MCF 10A (cell line): ENCODE measurements at regions not wholly inside any gene's neighbourhood (a gene's known extent, or its start where the extent isn't known, plus 50 kb on each side); places are given as distances from the start of the nearest gene placed in this dataset.

Experiments used
- BruUV-seq: library from RNA; stranded (reverse); fragments of 400-500 nt; replicated peaks from 2 replicates; lab custom pipeline; 2021; lab: Mats Ljungman, UMichigan
- CTCF ChIA-PET: fragments of 300-600 bp; sonication (Branson Sonifier 250); formaldehyde crosslinking; extraction: SDS; loops from one replicate; lab custom pipeline; 2021; ENCODE audit warnings: antibody characterized with exemption, inconsistent platforms; lab: Yijun Ruan, JAX
- POLR2A ChIA-PET: fragments of 300-600, 350-650 bp; sonication (Branson Sonifier 250); formaldehyde crosslinking; extraction: SDS; loops from one replicate; lab custom pipeline; 2020; ENCODE audit warnings: antibody characterized with exemption, inconsistent platforms; lab: Yijun Ruan, JAX
- DNase-seq: peaks from one replicate; pipeline ENCODE4 v3.0.0-alpha.2; 2018; ENCODE audit not compliant: unreplicated experiment
- H3K27ac Mint-ChIP-seq: one replicate; pipeline ENCODE4 v1.8.0; 2022; ENCODE audit warnings: mild to moderate bottlenecking, low read depth, mixed read lengths; ENCODE audit not compliant: unreplicated experiment
- H3K27me3 Mint-ChIP-seq: one replicate; pipeline ENCODE4 v1.8.0; 2022; ENCODE audit warnings: mixed read lengths; ENCODE audit not compliant: insufficient read depth, unreplicated experiment
- H3K36me3 Mint-ChIP-seq: one replicate; pipeline ENCODE4 v1.8.0; 2022; ENCODE audit warnings: mild to moderate bottlenecking, moderate library complexity, mixed read lengths; ENCODE audit not compliant: insufficient read depth, unreplicated experiment
- H3K4me1 Mint-ChIP-seq: one replicate; pipeline ENCODE4 v1.8.0; 2022; ENCODE audit warnings: mixed read lengths; ENCODE audit not compliant: insufficient read depth, unreplicated experiment
- H3K4me3 Mint-ChIP-seq: one replicate; pipeline ENCODE4 v1.8.0; 2022; ENCODE audit warnings: mild to moderate bottlenecking, moderate library complexity, mixed read lengths; ENCODE audit not compliant: unreplicated experiment
- H3K9me3 Mint-ChIP-seq: one replicate; pipeline ENCODE4 v1.8.0; 2022; ENCODE audit warnings: mixed read lengths; ENCODE audit not compliant: unreplicated experiment
- CTCF ChIP-seq: fragments of 200-600 bp; IDR thresholded peaks from one replicate; pipeline ENCODE4 v1.8.0; 2022; ENCODE audit warnings: antibody characterized with exemption, mild to moderate bottlenecking; ENCODE audit not compliant: unreplicated experiment
- intact Hi-C: fragments of 100-400 bp; cut with micrococcal nuclease; formaldehyde crosslinking; loops from 2 replicates; pipeline ENCODE4 v1.14.1; 2022

GRCh38 chr2:212915121-212915782, 236.2 kb downstream of the IKZF2 start:
- no TSS peak for BruUV-seq
- H3K4me1 Mint-ChIP-seq = peaks cover 40% of the 10 kb centered on the region
- no peak for TF ChIP-seq CTCF
- intact Hi-C loops = no loop called here
- no peak for DNase-seq
- H3K9me3 Mint-ChIP-seq = no peaks in the 10 kb centered on the region
- H3K36me3 Mint-ChIP-seq = peaks cover 4% of the 10 kb centered on the region
- POLR2A ChIA-PET = interaction anchor here (0.6 to 3.2 kb wide), 2 partner anchors 25 to 236 kb away, joined by 3 to 25 read pairs; partner anchors contain the start of gene IKZF2
- peak overlapping the region; percentile 97 for H3K27ac Mint-ChIP-seq
- H3K27me3 Mint-ChIP-seq = no peaks in the 10 kb centered on the region
- no peak overlapping the region for H3K4me3 Mint-ChIP-seq
- CTCF ChIA-PET = no interaction called here

- CTCF ChIA-PET = interaction anchor here (0.6 kb wide), 1 partner anchor 14 kb away, joined by 3 read pairs; no protein-coding TSS in a partner anchor
- H3K27me3 Mint-ChIP-seq = no peaks in the 10 kb centered on the region
- POLR2A ChIA-PET = interaction anchor here (1.1 to 3.2 kb wide), 6 partner anchors 8 to 236 kb away, joined by 3 to 25 read pairs (median 8); partner anchors contain the start of gene IKZF2
- no TSS peak for BruUV-seq
- no peak for DNase-seq
- H3K36me3 Mint-ChIP-seq = peaks cover 4% of the 10 kb centered on the region
- no peak overlapping the region for H3K4me3 Mint-ChIP-seq
- H3K27ac Mint-ChIP-seq = peak overlapping the region; percentile 97
- no peaks in the 10 kb centered on the region for H3K9me3 Mint-ChIP-seq
- intact Hi-C loops = no loop called here
- TF ChIP-seq CTCF = no peak
- H3K4me1 Mint-ChIP-seq = peaks cover 40% of the 10 kb centered on the region
Measured at GRCh38 chr2:212914392-212914791, 237.0 kb downstream of the IKZF2 start.

GRCh38 chr2:212913640-212914306, 237.6 kb downstream of the IKZF2 start:
- Mint-ChIP-seq H3K9me3 (no peaks in the 10 kb centered on the region), H3K27ac (peak overlapping the region; percentile 97), H3K27me3 (no peaks in the 10 kb centered on the region), H3K36me3 (peaks cover 4% of the 10 kb centered on the region), H3K4me3 (no peak overlapping the region), H3K4me1 (peaks cover 35% of the 10 kb centered on the region)
- intact Hi-C loops = no loop called here
- CTCF ChIA-PET = interaction anchor here (0.6 to 1.4 kb wide), 4 partner anchors 15 to 235 kb away, joined by 3 to 6 read pairs (median 4); no protein-coding TSS in a partner anchor
- no peak for DNase-seq
- no peak for TF ChIP-seq CTCF
- POLR2A ChIA-PET = interaction anchor here (0.6 to 3.2 kb wide), 12 partner anchors 8 to 237 kb away, joined by 3 to 25 read pairs (median 4); partner anchors contain the start of gene IKZF2
- no TSS peak for BruUV-seq

GRCh38 chr2:212912445-212913103, 238.8 kb downstream of the IKZF2 start:
- ChIA-PET CTCF (interaction anchor here (0.6 to 1.4 kb wide), 5 partner anchors 8 to 236 kb away, joined by 3 to 6 read pairs (median 4); no protein-coding TSS in a partner anchor), POLR2A (interaction anchor here (0.6 to 3.2 kb wide), 14 partner anchors 9 to 241 kb away, joined by 3 to 25 read pairs (median 4); partner anchors contain the start of gene IKZF2)
- peaks cover 9% of the 10 kb centered on the region for H3K36me3 Mint-ChIP-seq
- BruUV-seq = TSS peak; percentile 84
- peaks cover 35% of the 10 kb centered on the region for H3K4me1 Mint-ChIP-seq
- intact Hi-C loops = no loop called here
- H3K4me3 Mint-ChIP-seq = peak overlapping the region; percentile 17
- H3K27me3 Mint-ChIP-seq = no peaks in the 10 kb centered on the region
- H3K9me3 Mint-ChIP-seq = no peaks in the 10 kb centered on the region
- peak; percentile 82 for DNase-seq
- H3K27ac Mint-ChIP-seq = peak overlapping the region; percentile 97
- no peak for TF ChIP-seq CTCF
